HG02885 (cell line): ENCODE measurements at regions not wholly inside any gene's neighbourhood (a gene's known extent, or its start where the extent isn't known, plus 50 kb on each side); places are given as distances from the start of the nearest gene placed in this dataset.
"Not testable (repeated sequence)": the region's sequence is repeated elsewhere in the genome, so short reads cannot be mapped to it uniquely, and the experiment has no call there.

ENCODE experiments used
- ATAC-seq: cut with Tn5 transposase; IDR thresholded peaks from one replicate; pipeline ENCODE4 v1.9.1; 2021; ENCODE audit warnings: mild to moderate bottlenecking; ENCODE audit not compliant: unreplicated experiment, poor library complexity

DNA sequence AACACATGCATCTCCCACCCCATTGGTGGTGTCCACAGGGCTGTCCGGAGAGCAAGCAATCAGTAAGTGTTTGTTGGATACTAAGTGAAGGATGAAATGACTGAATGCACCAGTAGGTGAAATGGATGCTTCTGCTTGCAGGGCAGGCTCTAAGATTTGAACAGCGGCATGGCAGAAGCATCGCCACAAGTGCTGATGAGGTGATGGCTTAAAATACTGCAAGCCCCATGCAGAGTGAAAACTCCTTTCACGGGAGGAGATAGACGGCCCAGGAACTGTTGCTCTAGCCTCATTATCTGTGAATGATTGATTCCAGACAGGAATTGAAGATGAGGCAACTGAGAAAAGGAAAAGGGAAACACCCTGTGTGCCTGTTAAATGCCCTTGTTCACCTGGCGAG lies 158.9 kb downstream of the LY86 start:
- no peak for ATAC-seq

DNA sequence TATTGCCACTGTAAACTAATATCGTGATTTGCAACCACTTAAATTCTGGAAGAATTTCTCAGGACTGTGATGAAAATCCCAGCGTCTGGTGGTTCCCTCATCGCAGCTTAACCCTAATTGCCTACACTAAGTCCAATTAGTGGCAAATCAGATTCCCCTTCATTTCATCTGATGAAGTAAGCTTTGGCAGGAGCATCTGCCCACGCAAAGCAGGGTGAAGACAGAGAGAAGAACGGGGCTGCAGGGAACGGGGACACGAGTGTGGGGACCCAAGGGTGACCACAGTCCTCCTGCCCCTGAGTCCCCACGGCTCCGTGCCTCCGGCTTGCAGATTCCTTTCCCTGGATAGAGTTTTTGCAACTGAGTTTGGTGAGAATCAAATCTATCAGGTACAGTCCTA lies 159.5 kb downstream of the LY86 start:
- ATAC-seq: no peak

DNA sequence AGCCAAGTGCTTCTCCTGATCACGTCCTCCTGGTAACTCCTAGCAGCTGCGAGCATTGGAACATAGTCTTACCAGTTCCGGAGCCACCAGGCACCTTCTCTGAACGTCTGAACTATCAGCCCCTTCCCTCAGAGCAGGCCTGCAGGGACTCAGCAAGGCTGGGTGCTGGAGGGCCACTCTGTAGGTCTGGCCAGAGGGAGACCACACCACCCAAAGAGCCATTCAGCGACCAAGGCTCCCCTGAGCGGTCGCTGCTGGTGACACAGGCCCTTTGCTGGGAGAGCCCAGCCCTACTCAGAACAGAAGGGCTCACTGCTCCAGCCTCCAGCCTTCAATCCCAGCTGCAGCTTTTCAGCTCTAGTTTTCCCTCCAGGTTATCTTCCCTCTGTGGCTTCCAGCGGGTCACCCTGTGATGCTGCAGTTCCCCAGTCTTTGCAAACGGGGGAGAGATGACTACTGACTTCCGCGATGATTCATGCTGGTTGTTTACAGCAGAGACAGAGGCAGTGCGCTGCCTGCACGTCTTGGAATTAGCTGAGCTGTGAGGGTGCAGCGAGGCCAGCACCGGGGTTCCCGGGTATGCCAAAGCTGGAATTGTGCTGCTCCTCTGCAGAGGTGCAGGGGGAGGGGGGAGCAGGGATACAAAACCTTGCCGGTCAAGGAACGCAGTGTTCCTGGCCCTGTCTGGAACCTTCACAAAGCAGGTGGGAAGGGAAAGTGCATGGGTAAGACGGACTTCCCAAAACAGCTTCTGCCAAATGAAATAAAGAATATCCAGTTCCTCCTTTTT lies 161.4 kb downstream of the LY86 start:
- ATAC-seq: peak; percentile 71

DNA sequence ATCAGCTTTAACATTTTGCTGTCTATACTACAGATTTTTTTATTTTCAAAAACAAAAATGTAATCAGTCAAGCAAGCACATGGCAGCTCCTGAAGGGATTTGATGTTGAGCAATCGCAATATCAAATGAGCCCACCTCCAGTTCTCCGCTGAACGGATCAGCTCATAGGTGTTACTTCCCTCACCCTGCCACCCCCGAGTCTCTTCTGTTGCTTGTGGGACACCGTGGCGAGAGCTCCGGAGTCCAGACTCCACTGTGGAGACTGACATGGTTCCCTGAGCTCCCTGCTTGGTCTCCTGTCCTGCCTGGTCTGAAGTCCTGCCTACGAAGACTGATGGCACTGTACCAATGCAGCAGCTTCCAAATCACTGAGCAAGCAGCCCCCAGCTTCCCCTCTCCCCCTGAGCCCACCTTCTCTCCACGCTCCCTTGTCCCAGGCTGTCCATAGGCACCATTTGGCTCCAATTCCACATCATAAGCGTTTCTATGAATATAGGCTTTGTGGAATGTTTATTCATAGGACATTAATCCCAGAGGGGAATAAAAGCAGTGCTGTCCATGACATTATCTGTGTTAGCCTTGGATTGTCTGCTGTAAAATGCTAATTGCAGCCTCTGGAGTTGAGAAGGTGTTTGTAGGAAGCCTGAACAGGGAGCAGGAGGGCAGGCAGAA lies 162.2 kb downstream of the LY86 start:
- ATAC-seq: no peak

DNA sequence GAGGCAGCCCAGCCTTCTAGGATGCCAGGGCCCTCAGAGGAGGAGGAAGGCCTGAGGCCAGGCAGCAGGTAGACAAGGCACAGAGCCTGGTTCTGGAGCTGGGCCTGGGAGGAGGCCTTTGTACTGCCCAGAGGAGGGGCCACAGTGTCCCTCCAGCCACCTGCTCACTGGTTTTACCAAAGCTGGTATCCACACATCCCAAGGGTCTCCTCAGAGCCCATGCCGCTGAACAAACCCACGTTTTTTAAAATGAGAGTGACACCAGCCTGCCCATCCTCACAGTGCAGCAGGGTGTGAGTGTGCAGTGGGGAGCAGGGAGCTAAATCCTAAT lies 162.7 kb downstream of the LY86 start:
- ATAC-seq: no peak

DNA sequence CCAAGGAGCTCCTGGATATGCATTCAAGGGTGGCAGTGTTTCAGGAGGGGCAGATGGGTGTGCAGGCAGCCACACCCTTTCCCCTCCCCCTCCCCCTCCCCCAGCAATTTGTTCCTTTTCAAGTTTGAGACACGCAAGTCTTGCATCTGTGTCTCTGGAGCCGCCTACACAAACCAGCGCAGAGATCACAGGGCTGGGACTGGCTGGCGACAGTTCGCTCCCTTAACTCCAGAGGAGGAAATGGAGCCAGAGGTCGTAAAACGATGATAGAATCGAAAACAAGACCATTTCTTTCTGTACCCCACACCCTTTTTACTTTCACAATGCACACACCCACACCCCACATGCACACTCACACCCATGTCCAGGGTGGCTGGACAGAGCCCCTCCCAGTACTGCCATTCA lies 163.1 kb downstream of the LY86 start:
- no peak for ATAC-seq

DNA sequence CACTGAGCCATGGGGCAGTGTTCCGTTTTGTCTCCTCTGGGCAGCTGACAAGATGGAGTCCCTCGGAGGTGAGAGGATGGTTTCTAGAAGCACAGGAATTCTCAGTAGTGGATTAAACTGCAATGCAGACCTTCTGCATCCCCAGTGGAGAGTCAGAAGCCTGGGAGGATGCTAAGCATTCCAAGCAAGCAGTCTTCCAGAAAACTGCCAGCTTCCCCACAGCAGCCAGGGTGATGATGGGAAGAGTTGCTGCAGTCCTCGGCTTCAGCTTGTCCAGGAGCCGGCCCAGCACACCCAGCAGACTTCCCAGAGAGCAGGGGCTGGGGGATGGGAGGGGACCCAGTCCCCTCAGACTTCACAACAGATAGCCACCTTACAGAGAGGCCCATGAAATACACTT lies 163.6 kb downstream of the LY86 start:
- ATAC-seq: no peak

DNA sequence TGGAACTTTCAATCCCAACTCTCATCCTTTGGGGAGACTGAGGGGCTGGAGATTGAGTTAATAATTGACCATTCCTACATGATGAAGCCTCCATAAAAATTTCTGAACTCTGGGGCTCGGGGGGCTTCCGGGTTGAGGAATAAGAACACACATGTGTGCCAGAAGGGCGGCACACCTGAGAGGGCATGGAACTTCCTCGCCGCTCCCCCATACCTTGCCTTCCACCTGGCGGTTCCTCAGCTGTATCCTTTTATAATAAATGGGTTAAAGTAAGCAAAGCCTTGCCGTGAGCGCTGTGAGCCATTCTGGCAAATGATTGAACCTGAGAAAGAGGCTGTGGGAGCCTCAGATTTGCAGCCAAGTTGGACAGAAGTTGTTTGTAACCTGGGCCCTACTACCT lies 164.8 kb downstream of the LY86 start:
- ATAC-seq: no peak

DNA sequence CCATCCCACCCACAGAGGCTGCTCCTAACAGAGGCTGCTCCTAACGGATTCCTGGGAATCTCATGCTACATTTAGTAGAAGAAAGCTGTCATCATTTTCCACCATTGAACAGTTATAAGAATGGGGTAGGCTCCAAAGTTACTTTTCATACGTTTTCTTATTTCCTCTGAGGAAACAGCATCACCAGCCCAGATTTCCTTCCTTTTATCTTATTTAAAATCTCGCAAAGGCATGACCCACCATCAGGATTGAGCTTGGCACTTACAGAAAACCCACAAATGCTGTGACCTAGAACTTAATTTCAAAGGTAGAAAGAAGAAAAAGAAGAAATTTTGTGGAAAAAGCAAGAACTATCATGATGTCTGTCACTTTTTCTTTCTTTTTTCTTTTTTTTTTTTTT lies 168.0 kb downstream of the LY86 start:
- no peak for ATAC-seq

DNA sequence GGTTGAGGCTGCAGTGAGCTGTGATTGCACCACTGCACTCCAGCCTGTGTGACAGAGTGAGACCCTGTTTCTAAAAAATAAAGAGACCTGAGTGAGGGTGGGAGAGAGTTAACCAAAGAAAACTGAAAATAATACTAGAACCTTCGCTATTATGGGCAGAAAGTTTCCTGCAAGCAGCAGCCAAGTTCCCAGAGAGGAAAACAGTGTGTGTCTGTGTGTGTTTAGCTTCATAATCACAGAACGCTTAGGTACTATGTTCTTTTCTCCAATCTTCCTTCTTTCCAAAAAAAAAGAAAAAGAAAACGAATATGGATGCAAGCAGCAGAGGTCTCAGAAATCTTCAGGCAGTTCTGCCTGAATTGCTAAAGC lies 170.0 kb downstream of the LY86 start:
- ATAC-seq: no peak

DNA sequence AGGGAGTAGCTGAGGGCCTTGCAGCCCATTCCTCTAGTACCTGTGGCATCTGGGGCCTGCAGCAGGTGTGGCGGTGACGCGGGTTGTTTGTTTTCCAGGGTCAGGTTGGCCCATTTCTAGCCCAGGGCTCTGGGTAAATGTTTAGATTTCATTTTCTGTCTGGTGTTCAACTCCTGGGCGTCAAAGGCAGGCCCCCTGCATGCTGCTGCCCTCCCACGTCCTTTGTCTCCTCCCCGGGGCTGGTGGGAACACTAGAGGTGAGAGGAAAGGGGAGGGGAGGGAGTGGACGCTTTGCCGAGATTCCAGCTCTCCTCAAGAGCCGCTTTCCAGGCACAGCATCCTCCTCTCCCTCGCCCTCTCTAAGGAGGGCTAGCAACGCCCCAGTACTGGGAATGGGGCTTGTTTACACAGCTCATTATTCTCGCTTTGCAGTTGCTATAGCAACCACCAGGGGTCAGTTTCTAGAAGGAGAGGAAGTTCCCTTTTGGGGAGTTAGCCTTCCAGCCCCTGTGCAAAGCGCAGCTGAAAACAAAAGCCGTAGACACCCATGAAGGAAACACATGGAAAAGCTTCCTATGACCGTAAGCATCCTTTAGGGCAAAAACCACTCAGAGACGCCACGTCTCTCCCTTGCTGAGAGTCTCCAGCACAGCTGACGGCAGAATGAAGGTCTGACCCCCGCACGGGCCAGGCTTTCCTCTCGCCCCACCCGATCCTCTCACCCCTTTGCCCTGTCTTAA lies 170.6 kb downstream of the LY86 start:
- ATAC-seq: peak; percentile 82

DNA sequence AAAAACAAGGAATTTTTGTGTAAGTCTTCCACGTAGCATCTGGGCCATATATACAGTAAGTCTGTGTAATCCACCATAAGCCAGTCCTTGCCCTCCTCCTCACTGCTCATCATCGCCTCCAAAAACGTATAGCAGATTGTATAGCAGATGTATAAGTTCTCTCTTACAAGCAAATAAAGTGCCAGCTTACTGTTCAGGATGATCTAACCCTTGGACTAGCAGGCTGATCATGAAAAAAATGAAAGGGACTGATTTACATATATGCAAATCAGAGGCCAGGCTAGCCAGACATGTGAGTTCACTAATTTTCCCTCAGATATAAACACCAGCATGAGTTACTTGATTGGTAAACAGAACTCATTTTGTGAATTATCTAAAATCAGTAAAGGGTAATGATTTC lies 171.5 kb downstream of the LY86 start:
- ATAC-seq: no peak

DNA sequence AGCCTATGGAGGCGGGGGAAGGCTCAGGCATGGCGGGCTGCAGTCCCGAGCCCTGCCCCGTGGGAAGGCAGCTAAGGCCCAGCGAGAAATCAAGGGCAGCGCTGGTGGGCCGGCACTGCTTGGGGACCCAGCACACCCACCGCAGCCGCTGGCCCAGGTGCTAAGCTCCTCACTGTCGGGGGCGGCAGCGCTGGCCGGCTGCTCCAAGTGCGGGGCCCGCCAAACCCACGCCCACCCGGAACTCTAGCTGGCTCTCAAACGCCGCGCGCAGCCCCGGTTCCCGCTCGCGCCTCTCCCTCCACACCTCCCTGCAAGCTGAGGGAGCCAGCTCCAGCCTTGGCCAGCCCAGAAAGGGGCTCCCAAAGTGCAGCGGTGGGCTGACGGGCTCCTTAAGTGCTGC lies 174.0 kb downstream of the LY86 start:
- ATAC-seq: not testable (repeated sequence)

DNA sequence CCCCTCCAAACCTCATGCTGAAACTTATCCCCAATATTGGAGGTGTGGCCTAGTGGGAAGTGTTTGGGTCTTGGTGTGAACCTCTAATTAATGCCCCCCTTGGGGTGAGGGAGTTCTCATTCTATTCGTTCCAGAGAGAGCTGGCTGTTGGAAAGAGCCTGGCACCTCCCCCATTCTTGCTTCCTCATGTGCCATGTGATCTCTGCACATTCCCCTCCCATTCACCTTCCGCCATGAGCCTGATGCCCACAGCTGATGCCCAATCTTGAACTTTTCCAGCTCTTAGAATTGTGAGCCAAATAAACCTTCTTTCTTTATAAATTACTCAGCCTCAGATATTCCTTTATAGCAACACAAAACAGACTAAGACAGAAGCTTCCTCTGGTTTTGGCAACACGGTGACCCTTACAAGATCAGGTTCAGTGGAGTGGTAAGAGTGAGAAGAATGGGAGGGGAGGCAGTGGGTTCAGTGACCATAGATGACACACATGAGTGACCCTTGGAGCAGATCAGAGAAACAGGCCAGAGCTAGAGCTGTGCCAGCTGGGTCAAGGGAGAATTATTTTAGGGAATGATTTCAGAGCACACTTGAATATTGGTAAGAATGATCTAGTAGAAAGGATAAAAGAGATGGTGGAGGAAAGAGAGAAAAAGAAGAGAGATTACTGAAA lies 176.4 kb downstream of the LY86 start:
- ATAC-seq: no peak

DNA sequence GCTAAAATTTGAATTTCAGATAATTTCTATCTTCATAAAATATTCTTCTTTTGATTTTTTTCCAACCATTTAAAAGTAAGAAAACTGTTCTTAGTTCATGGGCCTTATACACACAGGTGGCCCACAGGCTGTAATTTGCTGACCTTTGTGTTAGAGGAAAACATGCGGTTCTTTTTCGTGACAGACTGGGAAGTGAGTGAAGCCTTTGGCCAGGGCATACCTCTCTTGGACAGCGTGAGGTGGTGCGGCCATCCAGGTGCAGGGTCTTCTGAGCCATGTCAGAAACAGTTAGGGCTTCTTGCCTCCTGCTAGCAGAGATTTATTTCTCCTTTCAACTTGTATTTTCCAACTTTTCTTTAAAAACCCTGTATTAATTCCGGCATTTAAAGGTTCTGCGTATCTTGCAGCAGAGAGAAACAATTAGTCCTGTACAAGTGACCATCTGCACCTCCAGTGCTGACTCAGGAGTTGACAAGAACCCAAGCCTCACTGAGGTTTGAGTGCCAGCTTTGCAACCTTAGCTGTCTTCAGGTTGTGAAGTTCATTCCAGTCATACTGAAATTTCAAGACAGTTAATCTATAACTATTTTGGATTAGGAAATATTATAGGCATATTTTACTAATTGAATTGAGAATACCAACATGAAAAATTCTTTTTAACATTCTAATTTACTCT lies 177.8 kb downstream of the LY86 start:
- ATAC-seq: no peak

DNA sequence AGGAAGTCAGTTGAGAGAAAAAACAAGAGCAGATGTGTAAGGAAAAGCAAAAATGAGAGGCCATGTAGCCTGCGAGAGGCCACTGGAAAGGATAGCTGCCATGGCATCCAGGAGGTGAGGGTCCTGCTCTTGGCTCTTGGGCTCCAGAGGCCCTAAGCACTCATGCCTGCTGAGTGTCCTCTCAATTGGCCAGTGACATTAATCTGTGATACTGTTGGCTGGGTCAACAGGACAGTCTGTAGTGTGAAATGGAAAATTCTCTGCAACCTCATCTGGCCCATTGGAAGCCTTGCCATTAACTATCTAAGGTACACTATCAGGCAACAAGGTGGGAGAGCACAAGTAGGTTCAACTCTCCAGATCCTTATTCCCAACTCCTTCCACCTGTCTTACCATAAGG lies 180.9 kb downstream of the LY86 start:
- ATAC-seq: no peak

DNA sequence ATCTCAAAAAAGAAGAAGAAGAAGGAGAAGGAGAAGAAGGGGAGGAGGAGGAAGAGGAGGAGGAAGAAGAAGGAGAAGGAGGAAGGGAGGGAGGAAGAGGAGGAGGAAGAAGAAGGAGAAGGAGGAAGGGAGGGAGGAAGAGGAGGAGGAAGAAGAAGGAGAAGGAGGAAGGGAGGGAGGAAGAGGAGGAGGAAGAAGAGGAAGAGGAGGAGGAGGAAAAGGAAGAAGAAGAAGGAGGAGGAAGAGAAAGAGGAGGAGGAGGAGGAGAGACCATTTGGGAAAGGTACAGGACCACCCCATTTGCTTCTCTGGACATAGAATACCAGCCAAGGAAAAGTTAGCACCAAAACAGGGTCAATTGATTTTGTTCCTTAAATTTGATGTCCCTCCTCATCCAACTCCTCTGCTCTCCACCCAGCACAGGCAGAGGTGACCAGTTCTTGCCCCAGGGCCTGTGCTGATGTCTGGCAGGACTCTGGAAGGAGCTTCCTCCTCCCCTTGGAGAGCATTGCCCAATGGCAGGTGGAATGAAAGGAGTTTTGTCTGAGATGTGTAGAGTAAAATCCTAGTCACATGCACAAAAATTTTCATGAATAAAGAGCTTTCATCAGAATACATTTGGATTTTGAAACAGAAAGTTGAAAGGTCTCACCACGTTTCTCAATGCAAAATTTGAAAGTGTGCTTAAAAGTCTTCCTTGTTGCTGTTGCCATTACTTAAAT lies 182.9 kb downstream of the LY86 start:
- no peak for ATAC-seq

DNA sequence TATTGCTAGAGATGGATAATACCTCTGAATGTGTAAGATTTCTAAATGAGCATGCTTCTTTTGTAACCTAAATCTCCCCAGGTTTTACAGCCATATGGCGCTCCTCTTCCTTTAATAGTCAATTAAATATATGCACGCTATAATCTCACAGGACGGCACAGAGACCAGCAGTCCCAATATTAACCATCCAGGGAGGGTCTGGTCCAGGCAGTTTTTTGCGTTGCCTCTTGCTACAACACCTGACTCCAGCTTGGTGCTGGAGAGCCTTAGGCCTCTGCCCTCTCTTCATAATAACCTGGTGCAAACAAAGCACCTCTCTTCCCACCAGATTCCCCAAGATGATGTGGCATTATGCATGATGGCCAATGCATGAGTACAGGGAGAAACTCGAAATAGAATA lies 183.4 kb downstream of the LY86 start:
- ATAC-seq: no peak

DNA sequence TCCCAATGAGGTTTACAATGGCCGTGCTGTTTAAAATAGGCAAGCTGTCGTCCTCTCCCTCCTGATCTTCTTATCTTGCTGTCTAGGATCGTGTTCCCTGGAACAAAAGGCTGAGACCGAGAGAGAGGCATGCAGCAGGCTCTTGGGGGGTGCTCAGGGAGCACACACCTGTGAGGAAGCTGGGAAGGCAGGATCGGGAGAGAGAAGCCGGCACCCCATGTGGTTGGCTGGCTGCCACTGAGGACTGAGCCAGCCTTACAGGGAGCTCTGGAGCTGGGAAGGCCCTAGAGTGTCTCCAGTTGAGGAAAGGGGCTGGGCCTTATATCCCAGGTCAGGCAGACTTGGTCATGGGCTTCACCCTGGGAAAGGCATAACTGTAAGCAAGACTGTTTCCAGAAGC lies 184.2 kb downstream of the LY86 start:
- no peak for ATAC-seq

DNA sequence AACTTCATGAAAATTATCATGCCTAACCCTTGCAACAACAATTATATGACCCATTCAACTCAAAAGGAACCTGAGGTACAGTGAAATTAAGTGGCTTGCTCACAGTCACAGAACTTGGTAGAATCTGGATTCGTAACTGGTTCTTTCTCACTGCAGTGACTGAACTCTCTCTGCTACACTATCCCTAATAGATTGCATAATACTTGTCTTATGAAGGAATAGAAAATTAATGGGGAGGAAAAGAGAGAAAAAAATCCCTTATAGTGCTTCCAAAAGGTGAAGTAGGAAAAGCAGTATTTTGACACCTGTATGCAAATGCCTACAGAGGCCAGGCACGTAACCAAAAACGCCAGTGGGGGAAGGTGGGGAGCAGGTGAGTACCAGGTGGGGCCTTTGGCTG lies 186.6 kb downstream of the LY86 start:
- no peak for ATAC-seq
